ENCODE measurements at regions not wholly inside any gene's neighbourhood (a gene's known extent, or its start where the extent isn't known, plus 50 kb on each side); places are given as distances from the start of the nearest gene placed in this dataset.

- in situ Hi-C loops (cut with MboI; ENCODE audit: low sequenced_read_pairs) (no loop called here), intact Hi-C loops (cut with micrococcal nuclease) (no loop called here), dilution Hi-C loops (cut with HindIII; ENCODE audit: low sequenced_read_pairs, unreplicated experiment) (no loop called here)
- Histone ChIP-seq H3K18ac (ENCODE audit: low read depth, low read length) (no peak overlapping the region), H2BK5ac (ENCODE audit: low read depth, low read length, poor library complexity, severe bottlenecking) (no peak overlapping the region), H4K8ac (ENCODE audit: low read depth in 2 of 2, low read length in 2 of 2) (no peak overlapping the region), H2AFZ (replicated peaks; ENCODE audit: low read length, poor library complexity) (no peak overlapping the region), H3K4me3 (ENCODE audit: insufficient read depth, low read depth, low read length) (no peak overlapping the region), H3K9me1 (ENCODE audit: insufficient read depth, low read length) (no peaks in the 10 kb centered on the region), H3K79me1 (ENCODE audit: low read depth in 1 of 2, low read length in 2 of 2) (no peaks in the 10 kb centered on the region), H3K4me1 (ENCODE audit: control insufficient read depth, insufficient read depth, low read length) (no peaks in the 10 kb centered on the region), H4K20me1 (ENCODE audit: insufficient read depth, low read length) (no peaks in the 10 kb centered on the region), H2AK5ac (ENCODE audit: low read depth, low read length) (no peak overlapping the region), H3K27ac (ENCODE audit: insufficient read depth, low read length) (no peak overlapping the region), H3K14ac (replicated peaks; ENCODE audit: low read depth, low read length) (no peak overlapping the region), H3K27me3 (ENCODE audit: control insufficient read depth, insufficient read depth, low read length) (no peaks in the 10 kb centered on the region), H3K23ac (ENCODE audit: low read depth, low read length) (no peak overlapping the region), H4K91ac (ENCODE audit: insufficient read depth, low read depth, low read length) (no peak overlapping the region), H3K4me2 (ENCODE audit: low read depth, low read length) (no peak overlapping the region), H2BK15ac (ENCODE audit: low read depth, low read length) (no peak overlapping the region), H4K5ac (ENCODE audit: low read depth, low read length) (no peak overlapping the region), H3K56ac (ENCODE audit: extremely low read depth, insufficient read depth, low read length) (no peak overlapping the region), H3K36me3 (ENCODE audit: control insufficient read depth, insufficient read depth, low read length) (no peaks in the 10 kb centered on the region), H2BK20ac (ENCODE audit: low read depth, low read length) (no peak overlapping the region), H3K4ac (ENCODE audit: low read depth, low read length) (no peak overlapping the region), H3K9me3 (ENCODE audit: control insufficient read depth, insufficient read depth, low read length) (no peaks in the 10 kb centered on the region), H2AK9ac (replicated peaks; ENCODE audit: low read depth, low read length, poor library complexity) (no peak overlapping the region), H2BK120ac (ENCODE audit: low read depth, low read length) (no peak overlapping the region), H3K9ac (ENCODE audit: low read depth, low read length) (no peak overlapping the region)
- ChIA-PET POLR2A (ENCODE audit: unreplicated experiment) (no interaction called here), CTCF (no interaction called here)
- TF ChIP-seq BHLHE40 (IDR thresholded peaks at IDR 0.05; ENCODE audit: low read depth, low read length) (no peak), RFX5 (IDR thresholded peaks at IDR 0.05; ENCODE audit: low read depth, low read length) (no peak), CHD1 (IDR thresholded peaks at IDR 0.05; ENCODE audit: low read depth, low read length) (no peak), SMC3 (IDR thresholded peaks at IDR 0.05; ENCODE audit: low read depth, low read length) (no peak), MXI1 (IDR thresholded peaks at IDR 0.05; ENCODE audit: borderline replicate concordance, low read depth, low read length) (no peak), NFE2L2 (IDR thresholded peaks at IDR 0.05; ENCODE audit: low read depth, low read length) (no peak), MAZ (IDR thresholded peaks at IDR 0.05; ENCODE audit: borderline replicate concordance, low read depth, low read length) (no peak), RCOR1 (IDR thresholded peaks at IDR 0.05; ENCODE audit: insufficient replicate concordance, low read length) (no peak), RAD21 (IDR thresholded peaks at IDR 0.05; ENCODE audit: low read length) (no peak), CTCF (conservative IDR thresholded peaks at IDR 0.05; ENCODE audit: low read depth, low read length) (no peak), FOS (IDR thresholded peaks at IDR 0.05; ENCODE audit: low read depth, low read length) (no peak), ELK1 (IDR thresholded peaks at IDR 0.05; ENCODE audit: borderline replicate concordance, low read depth, low read length) (no peak), USF2 (IDR thresholded peaks at IDR 0.05; ENCODE audit: low read depth, low read length) (no peak), MAFK (IDR thresholded peaks at IDR 0.05; ENCODE audit: low read depth, low read length) (no peak), POLR2A (IDR thresholded peaks at IDR 0.05; ENCODE audit: low read depth, low read length) (no peak), CEBPB (IDR thresholded peaks at IDR 0.05; ENCODE audit: low read depth, low read length) (no peak)
- no peak for ATAC-seq (ENCODE audit: low read depth)
- BruUV-seq (replicated peaks): no TSS peak
- no peak for DNase-seq
- WGBS, 2 experiments (ENCODE audit: extremely low coverage in 2 of 2, insufficient read length in 1 of 2): no CpG with 5 or more reads among the region's 2 CpGs
These were observed 65.3 kb upstream of the PAX7 start for GRCh38 chr1:18565321-18565720.
